ENCODE measurements at regions not wholly inside any gene's neighbourhood (a gene's known extent, or its start where the extent isn't known, plus 50 kb on each side); places are given as distances from the start of the nearest gene placed in this dataset.

DNA sequence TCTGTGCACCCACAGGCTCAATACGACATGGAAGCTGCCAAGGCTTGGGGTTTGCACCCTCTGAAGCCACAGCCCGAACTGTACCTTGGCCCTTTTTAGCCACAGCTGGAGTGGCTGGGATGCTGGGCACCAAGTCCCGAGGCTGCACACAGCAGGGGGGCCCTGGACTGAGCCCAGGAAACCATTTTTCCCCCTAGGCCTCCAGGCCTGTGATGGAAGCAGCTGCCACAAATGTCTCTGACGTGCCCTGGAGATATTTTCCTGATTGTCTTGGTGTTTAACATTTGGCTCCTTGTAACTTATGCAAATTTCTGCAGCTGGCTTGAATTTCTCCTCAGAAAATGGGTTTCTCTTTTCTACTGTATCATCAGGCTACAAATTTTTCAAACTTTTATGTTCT is 82.3 kb upstream of the LPAR1 start:
- POLR2A ChIA-PET = no interaction called here
- no TSS peak for BruUV-seq (replicated peaks)
- RAD21 ChIA-PET (ENCODE audit: unreplicated experiment) = no interaction called here
- in situ Hi-C loops (cut with MboI) (no loop called here), intact Hi-C loops (cut with micrococcal nuclease; ENCODE audit: unreplicated experiment) (no loop called here)
- Histone ChIP-seq H3K4me3 (no peak overlapping the region), H4K20me1 (ENCODE audit: control insufficient read depth, insufficient read depth) (no peaks in the 10 kb centered on the region), H3K4me2 (ENCODE audit: control insufficient read depth, insufficient read depth) (no peak overlapping the region), H2AFZ (ENCODE audit: control insufficient read depth, low read depth, low read length) (no peak overlapping the region), H3K36me3 (ENCODE audit: control insufficient read depth in 2 of 2, insufficient read depth in 2 of 2, low read length in 1 of 2) (no peaks in the 10 kb centered on the region), H3K4me1 (ENCODE audit: control insufficient read depth, insufficient read depth, low read length) (no peaks in the 10 kb centered on the region), H3K9ac (ENCODE audit: control insufficient read depth, insufficient read depth, low read length) (no peak overlapping the region), H3K79me2 (ENCODE audit: control insufficient read depth, insufficient read depth, low read length) (no peaks in the 10 kb centered on the region), H3K9me3 (replicated peaks; ENCODE audit: control insufficient read depth, insufficient read depth, low read length) (peaks cover 1% of the 10 kb centered on the region; the same call in 1 of the 3 replicates), H3K27ac (ENCODE audit: control insufficient read depth, insufficient read depth) (no peak overlapping the region), H3K27me3 (replicated peaks in 1 of 2; ENCODE audit: control insufficient read depth in 2 of 2, insufficient read depth in 2 of 2, low read length in 1 of 2) (no peaks in the 10 kb centered on the region)
- FAIRE-seq (no peak), DNase-seq (ENCODE audit: low read depth, low spot score) (no peak), ATAC-seq (no peak)
- no peak for TF ChIP-seq ASH2L (IDR thresholded peaks at IDR 0.05; ENCODE audit: borderline replicate concordance, low read depth)
- TF ChIP-seq ESRRA (IDR thresholded peaks at IDR 0.05; ENCODE audit: low read length) = no peak
- no peak for TF ChIP-seq NR2F1 (conservative IDR thresholded peaks at IDR 0.05)
- TF ChIP-seq NBN (IDR thresholded peaks at IDR 0.05) = no peak
- no peak for TF ChIP-seq ZNF274 (IDR thresholded peaks at IDR 0.05; ENCODE audit: insufficient read depth, insufficient read length)
- TF ChIP-seq ZBED1 (IDR thresholded peaks at IDR 0.05; ENCODE audit: borderline replicate concordance) = no peak
- TF ChIP-seq NR2C1 (IDR thresholded peaks at IDR 0.05) = no peak
- TF ChIP-seq NFYA (IDR thresholded peaks at IDR 0.05; ENCODE audit: borderline replicate concordance, low read depth, low read length) = no peak
- TF ChIP-seq SIX5 (IDR thresholded peaks at IDR 0.05; ENCODE audit: low read depth, low read length, severe bottlenecking) = no peak
- TF ChIP-seq SREBF1 (IDR thresholded peaks at IDR 0.05; ENCODE audit: low read length) = no peak
- TF ChIP-seq USF2 (IDR thresholded peaks at IDR 0.05; ENCODE audit: borderline replicate concordance, low read depth, low read length) = no peak
- no peak for TF ChIP-seq CREB1 (IDR thresholded peaks at IDR 0.05; ENCODE audit: low read depth)
- TF ChIP-seq ZNF207 (IDR thresholded peaks at IDR 0.05; ENCODE audit: borderline replicate concordance) = no peak
- no peak for TF ChIP-seq CEBPB (IDR thresholded peaks at IDR 0.05; ENCODE audit: borderline replicate concordance in 1 of 2, low read depth in 2 of 2, low read length in 2 of 2)
- TF ChIP-seq, protein P1, sequence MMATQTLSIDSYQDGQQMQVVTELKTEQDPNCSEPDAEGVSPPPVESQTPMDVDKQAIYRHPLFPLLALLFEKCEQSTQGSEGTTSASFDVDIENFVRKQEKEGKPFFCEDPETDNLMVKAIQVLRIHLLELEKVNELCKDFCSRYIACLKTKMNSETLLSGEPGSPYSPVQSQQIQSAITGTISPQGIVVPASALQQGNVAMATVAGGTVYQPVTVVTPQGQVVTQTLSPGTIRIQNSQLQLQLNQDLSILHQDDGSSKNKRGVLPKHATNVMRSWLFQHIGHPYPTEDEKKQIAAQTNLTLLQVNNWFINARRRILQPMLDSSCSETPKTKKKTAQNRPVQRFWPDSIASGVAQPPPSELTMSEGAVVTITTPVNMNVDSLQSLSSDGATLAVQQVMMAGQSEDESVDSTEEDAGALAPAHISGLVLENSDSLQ (IDR thresholded peaks at IDR 0.05) = no peak
- SMC1A ChIA-PET (ENCODE audit: uncharacterized antibody, unreplicated experiment) = interaction anchor here (0.7 kb wide), 1 partner anchor 28 kb away, joined by 3 read pairs; no protein-coding TSS in a partner anchor
- WGBS (ENCODE audit: insufficient coverage, insufficient replicate concordance, low lambda C conversion rate, missing lambda C conversion rate) = 2% methylated on average over 4 of the region's 4 CpGs
- CTCF ChIA-PET = interaction anchor here (0.5 kb wide), 1 partner anchor 28 kb away, joined by 3 read pairs; no protein-coding TSS in a partner anchor

Data from GM12878 (cell line).